ENCODE measurements at regions not wholly inside any gene's neighbourhood (a gene's known extent, or its start where the extent isn't known, plus 50 kb on each side); places are given as distances from the start of the nearest gene placed in this dataset.

- Histone ChIP-seq H3K9me3 (ENCODE audit: low read depth) (no peaks in the 10 kb centered on the region), H3K36me3 (peaks cover 14% of the 10 kb centered on the region), H3K27ac (peak overlapping the region; percentile 100), H3K27me3 (no peaks in the 10 kb centered on the region), H3K4me1 (ENCODE audit: low read depth) (peaks cover 55% of the 10 kb centered on the region), H3K4me3 (peak overlapping the region; percentile 96)
- DNase-seq (ENCODE audit: low read depth in 1 of 2, low spot score in 1 of 2): peak in 1 of 2 donors; percentile 44
- TF ChIP-seq CTCF (IDR thresholded peaks at IDR 0.05; ENCODE audit: low read depth, low read length): no peak
Observed at GRCh38 chr1:201740670-201741111, 88.3 kb upstream of the IPO9 start.

- Histone ChIP-seq H3K4me3 (peak overlapping the region; percentile 96), H3K27ac (peak overlapping the region; percentile 100), H3K9me3 (ENCODE audit: low read depth) (no peaks in the 10 kb centered on the region), H3K36me3 (peaks cover 14% of the 10 kb centered on the region), H3K27me3 (no peaks in the 10 kb centered on the region), H3K4me1 (ENCODE audit: low read depth) (peaks cover 49% of the 10 kb centered on the region)
- TF ChIP-seq CTCF (IDR thresholded peaks at IDR 0.05; ENCODE audit: low read depth, low read length): no peak
- no peak for DNase-seq (ENCODE audit: low read depth in 1 of 2, low spot score in 1 of 2)
Observed at GRCh38 chr1:201741763-201742342, 87.1 kb upstream of the IPO9 start.

DNA sequence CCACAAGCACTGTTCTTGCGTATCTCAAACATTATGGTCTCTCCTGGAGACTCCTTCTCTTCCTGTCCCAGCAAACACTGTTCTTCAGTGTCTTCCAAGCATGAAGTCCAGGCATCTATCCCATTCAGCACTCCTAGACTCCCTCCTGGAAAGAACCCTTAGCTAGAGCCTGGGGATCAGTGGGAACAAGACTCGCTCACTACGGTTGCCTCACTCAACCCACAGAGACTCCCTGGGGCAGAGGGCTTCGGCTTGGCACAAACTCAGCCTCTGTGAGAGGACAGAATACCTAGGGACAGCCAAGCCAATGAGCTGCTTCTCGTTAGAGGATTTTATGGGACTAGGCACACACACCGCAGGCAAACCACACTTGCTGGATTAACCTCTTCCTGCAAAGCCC is 86.5 kb upstream of the IPO9 start:
- no peak for TF ChIP-seq CTCF (IDR thresholded peaks at IDR 0.05; ENCODE audit: low read depth, low read length)
- Histone ChIP-seq H3K4me3 (peak overlapping the region; percentile 96), H3K36me3 (peaks cover 14% of the 10 kb centered on the region), H3K27ac (peak overlapping the region; percentile 100), H3K4me1 (ENCODE audit: low read depth) (peaks cover 49% of the 10 kb centered on the region), H3K27me3 (no peaks in the 10 kb centered on the region), H3K9me3 (ENCODE audit: low read depth) (no peaks in the 10 kb centered on the region)
- DNase-seq (ENCODE audit: low read depth in 1 of 2, low spot score in 1 of 2): peak in 1 of 2 donors; percentile 52

DNA sequence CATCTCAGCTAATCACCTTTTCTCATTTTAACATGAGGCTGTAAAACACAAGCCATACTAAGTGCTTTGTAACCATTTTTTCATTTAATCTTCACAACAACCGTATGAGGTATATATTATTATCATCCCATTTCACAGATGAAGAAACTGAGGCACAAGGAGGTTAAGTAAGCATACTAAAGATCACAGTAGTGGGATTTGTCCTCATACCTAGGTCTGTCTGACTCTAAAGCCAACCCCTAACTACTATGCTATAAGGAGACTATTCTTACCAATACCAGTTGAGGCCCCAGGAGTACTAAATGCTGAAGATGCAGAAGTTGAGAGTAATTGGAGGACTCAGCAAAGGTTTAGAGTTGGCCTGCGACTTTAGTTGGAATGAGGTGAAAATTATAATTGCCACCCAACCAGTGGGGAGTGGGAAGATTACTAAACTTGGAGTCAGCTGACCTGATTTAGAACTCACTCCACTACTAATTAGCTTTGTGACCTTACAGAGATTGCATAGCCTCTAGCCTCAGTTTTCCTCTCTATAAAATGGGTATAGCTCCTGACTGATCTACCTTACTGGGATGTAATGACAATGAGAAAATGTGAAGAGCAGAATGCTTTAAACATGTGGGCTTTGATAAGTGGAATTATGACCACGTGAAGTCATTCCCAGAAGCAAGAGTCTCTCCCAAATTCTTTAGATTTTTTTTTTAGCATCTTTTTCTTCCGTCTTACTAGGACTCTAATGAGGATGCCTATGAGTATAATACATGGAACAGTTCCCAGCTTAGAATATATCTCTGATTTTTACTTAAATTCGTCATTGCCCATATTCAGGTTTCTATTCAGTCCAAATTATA is 85.8 kb upstream of the IPO9 start:
- Histone ChIP-seq H3K4me3 (peak overlapping the region; percentile 96), H3K27me3 (no peaks in the 10 kb centered on the region), H3K9me3 (ENCODE audit: low read depth) (no peaks in the 10 kb centered on the region), H3K36me3 (peaks cover 14% of the 10 kb centered on the region), H3K4me1 (ENCODE audit: low read depth) (peaks cover 49% of the 10 kb centered on the region), H3K27ac (peak overlapping the region; percentile 100)
- DNase-seq (ENCODE audit: low read depth in 1 of 2, low spot score in 1 of 2): no peak
- TF ChIP-seq CTCF (IDR thresholded peaks at IDR 0.05; ENCODE audit: low read depth, low read length): no peak

GRCh38 chr1:201745023-201745422 is 83.9 kb upstream of the IPO9 start:
- H3K9me3 ChIP-seq (ENCODE audit: low read depth): no peaks in the 10 kb centered on the region
- H3K36me3 ChIP-seq: peaks cover 14% of the 10 kb centered on the region
- peaks cover 56% of the 10 kb centered on the region for H3K4me1 ChIP-seq (ENCODE audit: low read depth)
- TF ChIP-seq CTCF (IDR thresholded peaks at IDR 0.05; ENCODE audit: low read depth, low read length): no peak
- H3K27me3 ChIP-seq: no peaks in the 10 kb centered on the region
- H3K27ac ChIP-seq: peak overlapping the region; percentile 91
- H3K4me3 ChIP-seq: no peak overlapping the region
- DNase-seq (ENCODE audit: low read depth in 1 of 2, low spot score in 1 of 2): peak in 1 of 2 donors; percentile 84

All from cardiac muscle cell (in vitro differentiated cells and primary cell).